ENCODE measurements at regions not wholly inside any gene's neighbourhood (a gene's known extent, or its start where the extent isn't known, plus 50 kb on each side); places are given as distances from the start of the nearest gene placed in this dataset.

- TF ChIP-seq, protein P1, sequence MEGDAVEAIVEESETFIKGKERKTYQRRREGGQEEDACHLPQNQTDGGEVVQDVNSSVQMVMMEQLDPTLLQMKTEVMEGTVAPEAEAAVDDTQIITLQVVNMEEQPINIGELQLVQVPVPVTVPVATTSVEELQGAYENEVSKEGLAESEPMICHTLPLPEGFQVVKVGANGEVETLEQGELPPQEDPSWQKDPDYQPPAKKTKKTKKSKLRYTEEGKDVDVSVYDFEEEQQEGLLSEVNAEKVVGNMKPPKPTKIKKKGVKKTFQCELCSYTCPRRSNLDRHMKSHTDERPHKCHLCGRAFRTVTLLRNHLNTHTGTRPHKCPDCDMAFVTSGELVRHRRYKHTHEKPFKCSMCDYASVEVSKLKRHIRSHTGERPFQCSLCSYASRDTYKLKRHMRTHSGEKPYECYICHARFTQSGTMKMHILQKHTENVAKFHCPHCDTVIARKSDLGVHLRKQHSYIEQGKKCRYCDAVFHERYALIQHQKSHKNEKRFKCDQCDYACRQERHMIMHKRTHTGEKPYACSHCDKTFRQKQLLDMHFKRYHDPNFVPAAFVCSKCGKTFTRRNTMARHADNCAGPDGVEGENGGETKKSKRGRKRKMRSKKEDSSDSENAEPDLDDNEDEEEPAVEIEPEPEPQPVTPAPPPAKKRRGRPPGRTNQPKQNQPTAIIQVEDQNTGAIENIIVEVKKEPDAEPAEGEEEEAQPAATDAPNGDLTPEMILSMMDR (IDR thresholded peaks at IDR 0.05): no peak
- TF ChIP-seq POLR2A (IDR thresholded peaks at IDR 0.05): no peak
Measured at GRCh38 chr13:53368948-53369347, 340.3 kb downstream of the OLFM4 start.

Data from tibial nerve (tissue), 3 donors.